ENCODE measurements at regions not wholly inside any gene's neighbourhood (a gene's known extent, or its start where the extent isn't known, plus 50 kb on each side); places are given as distances from the start of the nearest gene placed in this dataset.

DNA sequence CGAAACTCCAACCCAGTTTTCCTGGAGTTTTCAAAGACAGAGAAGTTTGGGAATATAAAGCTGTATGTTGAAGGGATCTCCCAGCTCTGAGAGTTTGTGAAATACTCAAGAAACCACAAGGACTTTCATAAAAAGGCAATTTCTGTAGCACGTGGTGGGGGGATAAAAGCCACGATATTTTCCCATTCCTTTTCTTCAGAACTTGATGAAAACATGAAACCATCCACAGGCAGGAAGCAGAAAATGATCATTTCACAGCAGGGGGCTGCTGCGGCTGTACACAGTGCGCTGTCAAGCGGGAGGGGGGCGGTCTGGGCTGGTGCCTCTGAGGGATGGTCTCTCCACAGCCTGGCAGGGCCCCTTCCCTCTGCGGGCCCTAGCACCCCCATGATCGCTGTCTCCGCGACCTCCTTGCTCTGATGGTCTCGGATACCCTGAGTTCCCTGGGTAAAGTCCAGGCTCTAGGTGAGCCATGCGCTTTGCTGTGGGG, 423.2 kb downstream of the MN1 start:
- DNase-seq, result no peak

DNA sequence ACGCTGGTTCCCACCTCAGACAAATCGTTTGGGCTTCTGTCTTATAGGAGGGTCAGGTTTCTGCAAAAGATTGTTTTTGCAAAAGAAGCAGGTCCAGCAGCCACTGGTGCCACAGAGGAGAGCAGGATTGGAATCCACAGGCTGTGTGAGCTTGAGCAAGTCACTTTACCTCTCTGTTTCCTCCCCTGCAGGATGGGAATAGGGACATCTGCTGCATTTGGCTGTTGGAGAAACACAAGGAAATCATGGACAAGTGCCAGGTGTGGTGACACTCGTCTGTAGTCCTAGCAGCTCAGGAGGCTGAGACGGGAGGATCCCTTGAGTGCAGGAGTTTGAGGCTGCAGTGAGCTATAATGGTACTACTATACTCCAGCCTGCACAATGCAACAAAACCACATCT, 422.6 kb downstream of the MN1 start:
- no peak for DNase-seq

DNA sequence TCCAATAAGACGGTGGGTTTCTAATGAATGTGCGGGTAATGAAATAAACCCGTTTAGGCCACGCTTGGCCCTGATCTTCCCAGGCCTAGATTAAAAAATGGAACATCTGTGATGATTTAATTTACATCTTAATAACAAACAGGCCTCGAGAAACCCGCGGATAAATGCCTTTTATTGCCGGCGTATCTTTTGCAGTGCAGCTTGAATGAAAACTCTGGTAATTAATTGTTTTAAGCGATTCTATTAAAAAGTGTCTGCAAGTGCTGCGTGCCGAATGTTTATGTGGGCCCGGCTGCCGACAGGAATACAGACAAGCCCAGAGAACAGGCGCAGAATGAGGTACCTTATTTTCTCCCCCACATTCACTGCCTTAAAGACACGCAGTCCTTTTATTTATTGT, 420.7 kb downstream of the MN1 start:
- DNase-seq, result no peak

DNA sequence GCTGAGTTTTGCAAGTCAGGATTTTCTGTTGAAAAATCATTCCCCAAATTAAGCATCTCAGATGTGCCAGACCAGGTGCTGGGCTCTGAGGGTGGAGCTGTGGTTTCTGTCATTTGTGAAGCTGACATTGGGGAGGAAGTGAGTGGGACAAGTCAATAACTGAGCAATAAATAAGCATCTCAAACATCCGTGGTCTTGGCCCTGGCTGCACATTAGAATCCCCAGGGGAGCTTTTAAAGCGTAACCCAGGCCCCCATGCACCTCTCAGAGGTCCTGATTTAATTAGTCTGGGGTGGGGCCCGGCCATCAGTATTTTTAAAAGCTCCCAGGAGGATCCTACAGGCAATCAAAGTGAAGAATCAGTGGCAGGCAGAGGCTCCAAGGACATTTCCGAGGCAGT, 420.0 kb downstream of the MN1 start:
- DNase-seq, result no peak

DNA sequence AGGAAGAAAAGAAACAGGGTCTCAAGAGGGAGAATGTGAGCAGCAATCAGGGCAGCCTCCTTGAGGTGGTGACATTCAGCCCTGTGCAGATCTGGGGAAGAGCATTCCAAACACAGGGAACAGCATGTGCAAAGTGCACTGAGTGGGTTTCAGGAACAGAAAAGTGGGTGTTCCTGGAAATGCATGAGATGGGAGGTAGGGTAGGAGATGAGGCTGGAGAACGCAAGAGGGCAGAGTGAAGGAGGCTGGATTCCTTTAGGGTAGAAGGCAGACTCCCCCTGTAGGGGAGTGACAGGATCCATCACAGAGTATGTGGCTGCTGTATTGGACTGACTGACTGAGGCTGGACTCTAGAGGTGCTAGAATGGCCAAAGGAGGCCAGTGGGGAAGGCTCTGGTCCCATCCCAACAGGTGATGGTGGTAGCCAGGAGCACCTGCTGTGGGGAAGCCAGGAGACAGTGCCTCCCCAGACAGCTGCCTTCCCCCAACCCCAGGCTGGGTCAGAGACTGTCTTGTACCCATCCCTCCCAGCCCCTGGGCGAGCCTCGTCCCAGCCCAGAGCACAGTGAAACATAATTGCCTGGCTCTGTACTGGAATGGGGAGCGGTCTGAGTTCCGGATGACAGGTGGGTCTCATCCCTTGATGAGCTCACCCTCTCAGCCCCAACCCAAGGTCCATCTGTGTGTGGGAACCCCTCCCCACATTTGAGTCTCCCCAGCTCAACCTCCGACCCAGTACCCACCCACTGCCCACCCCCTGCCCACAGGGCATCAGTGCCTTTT, 419.4 kb downstream of the MN1 start:
- DNase-seq, result no peak

DNA sequence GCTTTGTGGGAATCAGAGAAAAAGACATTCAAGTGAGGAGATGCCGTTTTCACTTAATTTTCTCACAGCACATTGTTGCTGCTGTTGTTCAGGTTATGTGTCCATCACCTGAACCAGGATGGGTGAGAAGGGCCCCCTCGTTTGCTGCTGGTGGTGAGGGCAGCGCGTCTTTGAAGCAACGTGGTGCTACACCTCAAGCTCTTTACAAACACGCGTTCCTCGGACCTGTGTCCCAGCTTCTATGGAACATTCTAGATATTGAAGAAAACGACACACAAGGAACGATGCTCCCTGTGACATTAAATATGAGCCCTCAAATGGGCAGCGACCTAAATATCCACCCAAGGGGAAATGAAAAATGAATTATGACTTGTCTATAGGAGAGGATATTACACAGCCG, 418.6 kb downstream of the MN1 start:
- no peak for DNase-seq

DNA sequence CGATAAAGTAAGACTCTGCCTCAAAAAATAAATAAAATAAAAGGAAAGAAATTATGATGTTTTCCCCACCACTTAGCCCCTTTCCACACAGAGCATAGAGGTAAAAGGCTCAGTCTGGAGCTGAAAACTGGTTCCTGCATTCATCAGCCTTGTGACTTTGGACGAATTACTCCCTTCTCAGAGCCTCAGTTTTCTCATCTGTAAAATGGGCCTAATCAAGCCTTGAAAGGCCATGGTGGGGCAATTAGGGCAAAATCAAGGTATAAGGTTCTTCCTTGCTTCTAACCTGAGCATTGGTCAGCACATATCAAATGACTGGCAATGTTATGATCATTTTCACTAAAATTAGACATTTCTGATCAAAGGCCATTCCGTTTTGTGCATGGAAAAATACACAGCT, 417.7 kb downstream of the MN1 start:
- DNase-seq, result no peak

DNA sequence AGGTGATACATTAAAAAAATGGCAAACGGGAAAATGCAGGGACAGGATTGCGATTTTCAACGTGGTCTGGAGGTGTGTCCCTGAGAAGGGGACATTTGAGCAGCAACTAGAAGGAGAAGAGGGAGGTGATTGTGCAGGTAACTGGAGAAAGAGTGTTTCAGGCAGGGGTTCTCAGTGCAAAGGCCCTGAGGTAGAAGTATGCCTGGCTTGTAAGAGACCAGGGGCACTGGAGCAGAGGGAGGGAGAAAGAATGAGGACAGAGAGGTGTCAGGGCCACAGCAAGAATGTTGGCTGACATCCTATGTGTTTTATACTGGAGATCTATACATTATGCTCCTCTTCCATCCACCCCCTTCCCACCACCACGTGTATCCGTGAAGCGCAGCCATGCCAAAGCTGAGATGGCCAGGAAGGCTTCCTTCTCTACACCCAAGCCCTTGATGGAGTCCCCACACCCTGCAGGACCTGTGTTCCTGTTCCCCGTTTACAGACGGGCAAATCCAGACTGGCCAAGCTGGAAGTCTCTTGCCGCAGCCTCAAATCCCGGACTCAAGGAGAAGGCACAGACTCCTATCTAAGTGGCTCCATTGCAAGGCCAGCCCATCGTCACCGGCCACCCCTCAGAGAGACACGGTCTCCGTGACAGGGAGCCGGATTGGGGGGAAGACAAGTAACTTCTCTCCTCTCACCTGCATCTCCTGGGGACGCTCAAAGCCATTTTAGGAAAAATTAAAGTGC, 416.1 kb downstream of the MN1 start:
- DNase-seq, result no peak

DNA sequence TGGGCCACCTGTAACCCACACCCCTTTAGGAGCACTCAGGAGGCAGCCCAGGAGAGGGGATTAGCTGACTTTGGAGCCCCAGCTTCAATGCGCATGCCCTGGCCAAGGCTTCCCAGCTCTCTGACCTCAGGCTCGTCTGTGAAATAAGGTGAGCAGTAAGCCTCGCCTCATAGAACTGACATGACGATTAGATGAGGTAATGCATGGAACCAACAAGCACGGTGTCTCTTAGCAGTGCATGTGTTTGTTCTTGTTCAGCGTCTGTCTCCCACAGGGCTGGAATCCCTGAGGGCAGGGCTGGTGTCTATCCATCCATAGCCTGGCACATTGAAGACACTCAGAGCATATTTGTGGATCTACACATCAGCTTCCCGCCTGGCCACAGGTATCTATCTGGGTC, 415.4 kb downstream of the MN1 start:
- DNase-seq, result no peak

DNA sequence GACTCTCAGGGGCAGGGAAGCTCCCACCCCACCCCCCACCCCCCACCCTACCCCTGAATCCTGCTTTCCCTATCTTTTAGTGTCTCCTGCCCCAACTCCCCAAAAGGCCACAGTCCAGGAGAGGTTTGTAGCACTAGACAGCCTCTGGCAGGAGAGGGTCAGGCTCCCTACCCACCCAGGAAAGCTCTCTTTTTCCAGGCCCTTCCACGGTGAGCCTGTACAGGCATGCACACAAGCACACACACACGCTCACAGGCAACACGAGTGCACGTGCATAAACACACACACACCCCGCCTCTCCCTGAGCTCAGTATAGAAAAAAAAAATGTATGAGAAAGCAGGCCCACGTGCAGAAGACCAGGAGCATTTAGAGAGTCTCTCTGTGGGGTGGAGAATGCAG, 414.0 kb downstream of the MN1 start:
- no peak for DNase-seq

DNA sequence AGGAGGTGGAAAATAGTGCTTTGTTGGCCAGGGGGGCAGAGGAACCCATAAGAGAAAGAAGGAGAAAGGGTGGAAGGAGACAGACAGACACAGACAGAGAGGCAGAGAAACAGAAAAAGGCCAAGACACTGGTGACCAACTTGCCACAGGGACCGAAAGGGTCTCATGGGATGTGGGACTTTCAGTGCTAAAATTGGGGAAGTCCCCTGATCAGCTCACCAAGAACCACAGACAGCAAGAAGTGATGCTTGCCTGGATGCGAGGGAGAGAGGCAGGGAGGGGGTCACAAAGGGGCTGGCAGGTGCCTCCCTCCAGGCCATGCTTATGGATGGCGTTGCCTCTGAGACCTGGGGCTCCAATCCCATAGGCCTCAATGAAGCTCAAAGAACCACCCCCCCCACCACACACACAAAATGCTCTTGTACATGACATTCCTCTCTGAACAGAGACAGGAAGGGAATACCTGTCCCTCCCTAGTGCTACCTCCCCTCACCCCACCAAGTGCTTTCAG, 413.4 kb downstream of the MN1 start:
- no peak for DNase-seq

DNA sequence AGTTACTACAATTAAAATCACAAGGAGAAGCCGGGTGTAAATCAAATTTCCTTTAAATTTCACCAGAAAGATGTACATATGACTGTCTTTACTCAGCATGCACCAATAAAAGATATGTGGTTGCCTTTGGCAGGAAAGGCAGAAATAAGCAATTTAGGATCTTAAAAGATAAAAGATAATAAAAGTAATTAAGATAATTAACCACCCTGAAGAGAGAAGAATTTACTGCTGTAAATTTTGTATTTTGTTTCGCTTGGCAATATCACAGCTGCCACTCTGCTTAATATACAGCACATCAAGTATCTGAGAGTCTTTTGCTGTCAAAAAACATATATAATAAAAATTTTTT, 411.9 kb downstream of the MN1 start:
- no peak for DNase-seq

DNA sequence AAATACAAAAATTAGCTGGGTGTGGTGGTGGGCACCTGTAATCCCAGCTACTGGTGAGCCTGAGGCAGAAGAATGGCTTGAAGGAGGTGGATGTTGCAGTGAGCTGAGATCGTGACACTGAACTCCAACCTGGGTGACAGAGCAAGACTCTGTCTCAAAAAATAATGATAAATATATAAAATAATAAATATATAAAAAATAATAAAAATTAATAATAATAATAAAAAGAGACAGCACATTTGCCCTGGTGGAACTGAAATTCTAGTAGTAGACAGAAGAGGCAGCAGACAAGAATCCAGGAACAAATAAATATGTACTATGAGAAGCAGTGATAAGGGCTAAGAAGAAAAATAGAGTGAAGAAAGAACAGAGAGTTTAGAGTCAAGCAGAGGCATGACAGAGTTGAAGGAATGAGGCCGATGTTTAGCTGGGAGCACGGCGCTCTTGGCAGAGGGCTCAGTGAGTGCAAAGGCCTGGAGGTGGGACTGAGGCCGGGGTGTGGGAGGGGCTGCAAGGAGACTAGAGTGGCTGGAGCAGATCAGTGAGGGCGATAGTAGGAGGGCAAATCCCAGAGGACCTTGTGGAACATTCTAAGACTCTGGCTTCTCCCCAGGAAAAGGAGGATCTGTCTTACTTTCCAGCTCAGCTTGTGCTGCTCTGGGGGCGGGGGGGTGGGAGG, 410.3 kb downstream of the MN1 start:
- DNase-seq, result no peak

DNA sequence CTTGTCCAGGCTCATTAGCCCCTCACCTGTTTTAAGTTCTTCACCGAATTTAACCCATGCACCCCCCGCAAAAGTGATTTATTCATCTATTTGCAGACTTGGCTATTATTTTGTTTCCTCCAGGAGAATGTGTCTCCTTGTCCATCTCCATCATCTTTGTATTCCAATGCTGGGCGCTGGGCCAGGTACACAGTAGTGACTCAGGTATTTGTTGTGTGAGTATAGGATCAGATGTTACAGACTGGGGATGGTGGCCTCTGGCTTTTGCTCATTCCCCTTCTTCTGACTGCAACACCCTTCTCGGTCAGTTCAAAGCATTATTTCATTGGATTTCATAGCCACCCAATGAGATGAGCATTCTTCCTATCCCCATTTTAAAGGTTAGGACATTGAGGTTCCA, 408.2 kb downstream of the MN1 start:
- DNase-seq, result no peak

DNA sequence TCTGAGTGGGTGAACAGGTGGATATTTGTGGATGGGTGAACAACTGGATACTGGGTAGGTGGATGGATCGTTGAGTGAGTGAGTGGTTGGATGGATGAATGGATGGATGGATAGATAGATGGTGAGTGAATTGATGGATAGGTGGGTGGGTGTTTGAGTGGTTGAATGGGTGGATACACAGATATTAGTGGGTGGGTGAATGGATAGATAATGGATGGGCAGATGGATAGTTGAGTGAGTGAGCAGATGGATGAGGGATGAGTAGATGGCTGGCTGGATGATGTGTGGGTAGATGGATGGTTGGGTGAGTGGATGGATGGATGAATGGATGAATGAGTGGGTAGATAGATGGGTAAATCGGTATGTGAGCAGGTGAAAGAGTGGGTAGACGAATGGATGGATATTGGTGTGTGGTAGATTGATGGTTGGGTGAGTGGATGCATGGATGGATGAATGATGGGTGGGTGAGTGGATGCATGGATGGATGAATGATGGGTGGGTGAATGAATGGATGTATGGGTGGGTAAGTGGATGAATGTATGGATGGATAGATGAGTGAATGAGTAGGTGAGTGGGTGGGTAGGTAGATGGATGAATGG, 406.7 kb downstream of the MN1 start:
- DNase-seq, result no peak

DNA sequence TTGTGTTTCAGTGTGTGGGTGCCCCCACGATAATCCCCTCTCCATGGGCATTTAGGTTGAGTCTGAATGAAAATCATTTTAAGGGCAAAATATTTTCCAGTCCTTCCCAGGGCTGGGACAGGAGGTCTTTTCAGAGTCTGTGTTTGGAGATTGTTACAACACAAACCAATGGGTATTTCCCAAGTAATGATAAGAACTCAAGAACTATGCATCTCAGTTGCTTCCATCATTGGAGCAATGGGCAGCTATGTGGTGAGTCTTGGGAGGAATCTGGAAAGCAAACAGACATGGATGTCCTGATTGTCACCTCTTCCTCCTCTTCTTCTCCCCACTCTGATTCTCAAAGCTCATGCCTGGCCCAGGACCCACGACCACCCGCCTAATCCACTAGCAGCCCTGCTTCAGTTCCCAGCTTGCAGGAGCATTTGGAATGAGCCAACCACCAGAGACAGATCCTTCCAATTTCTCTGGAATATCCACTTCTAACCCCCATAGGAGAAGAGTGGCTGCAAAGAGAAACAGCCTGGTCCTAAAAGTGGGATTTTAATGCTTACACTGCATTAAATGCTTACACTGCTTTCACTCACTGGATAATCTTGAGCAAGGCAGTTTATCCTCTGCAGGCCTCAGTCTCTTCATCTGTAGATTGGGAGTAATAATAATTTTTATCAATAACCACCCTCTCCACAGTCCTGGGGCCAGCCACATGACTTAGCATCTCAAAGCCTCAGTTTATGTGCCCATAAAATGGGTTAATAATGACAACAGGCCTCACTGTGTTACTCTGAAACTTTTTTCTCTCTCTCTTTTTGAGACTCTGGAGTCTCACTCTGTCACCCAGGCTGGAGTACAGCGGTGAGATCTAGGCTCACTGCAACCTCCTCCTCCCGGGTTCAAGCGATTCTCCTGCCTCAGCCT, 404.3 kb downstream of the MN1 start:
- DNase-seq, result no peak

DNA sequence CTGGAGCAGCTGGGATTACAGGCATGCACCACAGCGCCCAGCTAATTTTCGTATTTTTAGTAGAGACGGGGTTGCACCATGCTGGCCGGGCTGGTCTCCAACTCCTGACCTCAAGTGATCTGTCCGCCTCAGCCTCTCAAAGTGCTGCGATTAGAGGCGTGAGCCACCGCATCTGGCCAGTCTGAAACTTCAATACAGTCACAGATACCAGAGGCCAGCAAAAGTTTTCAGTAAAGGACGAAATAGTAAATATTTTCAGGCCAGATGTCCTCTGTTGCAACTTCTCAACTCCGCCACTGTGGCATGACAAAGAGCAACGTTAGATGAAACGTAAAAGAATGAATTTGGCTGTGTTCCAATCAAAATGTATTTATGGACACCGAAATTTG, 403.6 kb downstream of the MN1 start:
- DNase-seq, result no peak

DNA sequence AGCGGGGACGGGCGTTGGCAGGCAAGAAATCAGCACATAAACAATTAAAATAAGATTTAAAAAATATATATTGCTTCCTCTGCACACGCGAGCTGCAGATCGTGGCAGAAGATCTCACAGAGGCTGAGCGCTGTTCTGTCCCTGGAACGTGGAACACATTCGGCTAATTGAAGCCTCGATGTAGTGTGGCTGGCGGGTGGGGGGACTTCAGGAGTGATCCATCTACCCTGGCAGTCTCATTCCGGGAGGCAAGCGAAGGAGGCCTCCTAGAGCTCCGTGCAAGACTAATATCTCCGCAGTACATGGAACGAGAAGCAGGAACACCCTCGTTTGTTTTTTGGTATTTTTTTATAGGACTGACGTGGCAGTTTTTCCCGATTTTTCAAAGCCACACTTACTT, 402.4 kb downstream of the MN1 start:
- DNase-seq, result no peak

DNA sequence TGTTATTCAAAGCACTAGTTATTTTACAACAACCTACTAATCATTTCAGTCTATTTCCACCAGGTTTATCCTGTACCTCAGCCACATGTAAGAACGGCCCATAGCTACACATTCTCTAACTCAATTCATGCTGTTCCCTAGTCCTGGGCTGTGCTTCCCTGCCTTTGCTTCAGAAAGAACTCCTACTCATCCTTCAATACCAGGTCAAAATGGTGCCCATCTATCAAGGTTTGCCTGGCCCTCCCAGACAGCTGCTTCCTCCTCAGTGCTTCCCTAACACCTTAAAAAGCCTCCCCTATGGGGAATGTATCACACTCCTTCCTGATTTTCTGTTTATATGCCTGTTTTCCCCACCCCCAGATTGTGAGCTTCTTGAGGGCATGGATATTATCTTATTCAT, 400.7 kb downstream of the MN1 start:
- DNase-seq, result no peak

DNA sequence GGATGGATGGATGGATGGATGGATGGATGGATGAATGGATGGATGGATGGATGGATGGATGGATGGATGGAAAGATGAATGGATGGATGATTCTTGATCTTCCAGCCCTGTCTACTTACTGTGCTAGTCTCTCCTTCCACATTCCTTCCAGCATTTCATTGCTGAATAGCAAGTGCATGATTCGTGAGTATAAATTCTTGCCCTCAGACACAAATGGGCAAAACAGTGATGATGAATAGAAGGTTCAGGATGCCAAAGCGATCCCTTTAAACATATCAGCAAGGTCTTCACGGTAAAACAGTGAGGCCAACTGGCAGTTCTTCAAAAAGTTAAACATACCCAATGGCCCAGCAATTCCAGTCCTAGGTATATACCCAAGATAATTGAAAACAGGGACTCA, 400.2 kb downstream of the MN1 start:
- DNase-seq, result no peak

DNA sequence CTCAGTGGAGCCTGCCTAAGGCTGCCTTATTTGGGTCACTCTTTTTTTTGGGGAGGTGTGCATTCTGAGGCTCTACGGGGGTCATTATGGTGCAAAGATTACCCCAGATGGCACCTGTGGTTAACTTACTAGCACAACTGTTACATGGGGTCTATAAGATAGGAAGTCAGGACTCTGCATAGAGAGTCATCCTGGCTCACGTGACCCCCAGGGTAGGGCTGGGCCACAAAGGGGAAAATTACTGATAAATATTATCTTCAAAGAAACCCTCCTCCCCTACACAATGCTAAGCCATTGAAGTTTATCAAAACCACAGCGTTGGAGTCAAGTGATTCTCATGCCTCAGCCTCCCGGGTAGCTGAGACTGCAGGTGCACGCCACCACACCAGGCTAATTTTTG, 397.1 kb downstream of the MN1 start:
- no peak for DNase-seq

DNA sequence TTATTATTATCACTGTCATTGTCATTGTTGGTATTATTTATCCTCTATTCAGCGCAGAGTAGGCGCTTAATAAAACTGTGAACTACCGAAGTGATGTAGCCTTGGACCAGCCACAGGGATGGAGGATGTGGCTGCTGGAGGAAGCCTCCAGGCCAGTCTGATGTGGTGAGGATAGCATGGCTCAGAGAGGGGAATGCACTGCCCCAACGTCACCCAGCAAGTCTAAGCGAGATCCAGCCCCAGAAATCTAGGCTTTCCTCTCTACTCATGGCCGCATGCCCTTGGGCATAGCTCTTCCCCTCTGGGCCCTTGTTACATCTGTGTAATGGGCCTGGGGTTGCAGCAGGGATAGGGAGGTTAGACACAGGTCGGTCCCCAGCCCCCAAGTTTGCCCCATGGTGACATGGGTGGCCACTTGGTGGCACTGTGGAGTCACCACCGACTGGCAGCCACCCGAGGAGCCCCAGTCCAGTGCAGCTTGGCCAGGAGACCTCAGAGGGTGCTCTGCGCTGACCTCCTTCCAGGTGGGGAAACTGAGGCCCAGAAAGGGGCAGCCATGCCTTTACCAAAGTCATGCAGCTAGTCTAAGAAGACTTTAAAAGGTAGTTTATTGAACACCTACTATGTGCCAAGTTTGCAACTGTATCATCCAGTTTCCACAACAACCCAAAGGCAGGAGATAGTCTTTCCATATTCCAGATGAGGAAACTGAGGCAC, 395.7 kb downstream of the MN1 start:
- DNase-seq, result peak; percentile 60

Measured in activated CD4-positive, alpha-beta T cell treated with anti-CD3 and anti-CD28 coated beads for 48 hours (primary cell).